Adrenal gland (tissue), 9 donors: ENCODE measurements at regions not wholly inside any gene's neighbourhood (a gene's known extent, or its start where the extent isn't known, plus 50 kb on each side); places are given as distances from the start of the nearest gene placed in this dataset.

Experiments
- DNase-seq, 7 donors: peaks; one replicate each; pipeline ENCODE4 v3.0.0-alpha.2; 2019 to 2020
- H3K27ac ChIP-seq, 5 donors: fragments of 200-600 bp; sonication (generic) in 4 of 5; 1 replicate in 3 of 5; 2 replicates in 2 of 5; pipeline versions ENCODE4 v1.5.1 to v1.8.0; 2016 to 2020; ENCODE audit warnings: mild to moderate bottlenecking in 1 of 5
- H3K27me3 ChIP-seq: fragments of 200-600 bp; 2 replicates; pipeline ENCODE4 v1.8.0; 2021
- H3K36me3 ChIP-seq, 2 donors: fragments of 200-600 bp; replicated peaks in 1 of 2; 1 replicate in 1 of 2; 2 replicates in 1 of 2; pipeline versions ENCODE4 v1.5.1 to v1.8.0; 2018 to 2022
- H3K4me1 ChIP-seq, 2 donors: fragments of 200-600 bp; replicated peaks in 1 of 2; 1 replicate in 1 of 2; 2 replicates in 1 of 2; pipeline versions ENCODE4 v1.5.1 to v1.8.0; 2018 to 2021
- H3K4me3 ChIP-seq, 4 donors: fragments of 200-600 bp; sonication (generic) in 3 of 4; one replicate each; pipeline ENCODE4 v1.5.1; 2016 to 2018
- H3K9me3 ChIP-seq, 3 donors: fragments of 200-600 bp; sonication (generic) in 1 of 3; replicated peaks in 1 of 3; 1 replicate in 2 of 3; 2 replicates in 1 of 3; pipeline versions ENCODE4 v1.5.1 to v1.8.0; 2016 to 2021
- CTCF ChIP-seq, 6 experiments: fragments of 450-650 bp in 4 of 6; fragments of 200-600 bp in 2 of 6; sonication (generic) in 1 of 6; IDR thresholded peaks; 1 replicate in 5 of 6; 2 replicates in 1 of 6; pipeline versions ENCODE4 v1.5.1 to v1.8.0; 2016 to 2021; ENCODE audit warnings: antibody characterized with exemption in 6 of 6, mild to moderate bottlenecking in 2 of 6, moderate library complexity in 1 of 6
- POLR2A ChIP-seq, 2 donors: fragments of 450-650 bp; IDR thresholded peaks; one replicate each; pipeline ENCODE4 v1.6.1; 2017; ENCODE audit warnings: antibody characterized with exemption in 2 of 2, mild to moderate bottlenecking in 2 of 2, moderate library complexity in 1 of 2
- WGBS, 4 donors: extraction: QIAGEN DNeasy Blood & Tissue Kit in 2 of 4; methylation state at CpG; one replicate each; pipeline versions ENCODE4 v1.1.5 to v1.1.7; 2013 to 2017; 5-methylcytosine and 5-hydroxymethylcytosine counted together
- intact Hi-C, 2 donors: fragments of 100-400 bp; cut with DNase I; formaldehyde crosslinking; loops; one replicate each; pipeline versions ENCODE4 v1.14.1 to v1.15.0; 2022 to 2023
- donor health status: healthy with polysubstance abuse.
- donor health status: Bipolar disorder and iron deficiency.
- donor health status: DM: yes; HTN: yes; CAD: no.
- donor health status: DM: no; HTN: no; CAD: no.
- donor health status: DM: no; HTN: no; CAD: no.

- intact Hi-C loops: no loop called here
- 58 to 79% (median 71%) methylated on average over 1 to 2 of the region's 2 CpGs for WGBS, 4 donors
- H3K4me1 ChIP-seq: no peaks in the 10 kb centered on the region
- no peak for DNase-seq
- H3K4me3 ChIP-seq: no peak overlapping the region
- no peaks in the 10 kb centered on the region for H3K27me3 ChIP-seq
- TF ChIP-seq CTCF (IDR thresholded peaks at IDR 0.05): no peak
- no peak for TF ChIP-seq POLR2A (IDR thresholded peaks at IDR 0.05)
- no peaks in the 10 kb centered on the region for H3K36me3 ChIP-seq
- H3K27ac ChIP-seq: no peak overlapping the region
- no peaks in the 10 kb centered on the region for H3K9me3 ChIP-seq
Measured at GRCh38 chr2:122061831-122062230, 306.4 kb downstream of the TSN start.

GRCh38 chr2:122062506-122062905, 307.1 kb downstream of the TSN start:
- DNase-seq: no peak
- no peaks in the 10 kb centered on the region for H3K27me3 ChIP-seq
- H3K4me1 ChIP-seq: no peaks in the 10 kb centered on the region
- H3K9me3 ChIP-seq: no peaks in the 10 kb centered on the region
- TF ChIP-seq CTCF (IDR thresholded peaks at IDR 0.05) (no peak), POLR2A (IDR thresholded peaks at IDR 0.05) (no peak)
- WGBS, 4 donors: 52 to 57% (median 54%) methylated on average over 4 of the region's 4 CpGs
- H3K36me3 ChIP-seq: no peaks in the 10 kb centered on the region
- no peak overlapping the region for H3K4me3 ChIP-seq
- intact Hi-C loops: no loop called here
- no peak overlapping the region for H3K27ac ChIP-seq

GRCh38 chr2:122063716-122064115, 308.3 kb downstream of the TSN start:
- WGBS, 4 donors: 60 to 77% (median 70%) methylated on average over 3 of the region's 3 CpGs
- H3K4me1 ChIP-seq: no peaks in the 10 kb centered on the region
- no peak overlapping the region for H3K4me3 ChIP-seq
- intact Hi-C loops: no loop called here
- H3K27ac ChIP-seq: no peak overlapping the region
- H3K36me3 ChIP-seq: no peaks in the 10 kb centered on the region
- no peak for TF ChIP-seq POLR2A (IDR thresholded peaks at IDR 0.05)
- no peak for TF ChIP-seq CTCF (IDR thresholded peaks at IDR 0.05)
- no peaks in the 10 kb centered on the region for H3K9me3 ChIP-seq
- no peaks in the 10 kb centered on the region for H3K27me3 ChIP-seq
- DNase-seq: no peak

- no peaks in the 10 kb centered on the region for H3K9me3 ChIP-seq
- no peak overlapping the region for H3K27ac ChIP-seq
- TF ChIP-seq CTCF (IDR thresholded peaks at IDR 0.05) (no peak), POLR2A (IDR thresholded peaks at IDR 0.05) (no peak)
- no peak overlapping the region for H3K4me3 ChIP-seq
- H3K27me3 ChIP-seq: no peaks in the 10 kb centered on the region
- H3K4me1 ChIP-seq: no peaks in the 10 kb centered on the region
- WGBS, 4 donors: 56 to 78% (median 69%) methylated on average over 7 of the region's 7 CpGs
- intact Hi-C loops: no loop called here
- DNase-seq: no peak
- H3K36me3 ChIP-seq: no peaks in the 10 kb centered on the region
Measured at GRCh38 chr2:122070241-122070731, 314.8 kb downstream of the TSN start.
